DOHH2 (cell line): ENCODE measurements at regions not wholly inside any gene's neighbourhood (a gene's known extent, or its start where the extent isn't known, plus 50 kb on each side); places are given as distances from the start of the nearest gene placed in this dataset.

ENCODE experiments used
- H3F3A ChIP-seq: fragments of 200-600 bp; sonication (generic), shearing (Covaris generic); 2 replicates; pipeline ENCODE4 v1.6.0; 2016; ENCODE audit warnings: antibody characterized with exemption, mild to moderate bottlenecking; ENCODE audit not compliant: control insufficient read depth, insufficient read depth
- H3K27ac ChIP-seq: fragments of 200-600 bp; sonication (generic); 2 replicates; pipeline ENCODE4 v1.5.1; 2014; ENCODE audit warnings: low read depth, mild to moderate bottlenecking, low read length, moderate library complexity
- H3K27me3 ChIP-seq: fragments of 200-600 bp; sonication (generic); 2 replicates; pipeline ENCODE4 v1.6.1; 2014; ENCODE audit warnings: mild to moderate bottlenecking, low read length, mixed read lengths; ENCODE audit not compliant: control insufficient read depth
- H3K36me3 ChIP-seq: fragments of 200-600 bp; sonication (generic); 2 replicates; pipeline ENCODE4 v1.6.1; 2014; ENCODE audit warnings: mild to moderate bottlenecking, low read length, moderate library complexity, mixed read lengths; ENCODE audit not compliant: control insufficient read depth
- H3K4me1 ChIP-seq: fragments of 200-600 bp; sonication (generic); 2 replicates; pipeline ENCODE4 v1.6.1; 2014; ENCODE audit warnings: mild to moderate bottlenecking, low read length, mixed read lengths; ENCODE audit not compliant: control insufficient read depth
- H3K4me2 ChIP-seq: fragments of 200-600 bp; sonication (generic); 2 replicates; pipeline ENCODE4 v1.6.0; 2014; ENCODE audit warnings: mild to moderate bottlenecking, low read length, moderate library complexity
- H3K4me3 ChIP-seq: fragments of 200-600 bp; sonication (generic); 2 replicates; pipeline ENCODE4 v1.5.1; 2014; ENCODE audit warnings: mild to moderate bottlenecking, low read length, mixed read lengths
- H3K79me2 ChIP-seq: fragments of 200-600 bp; sonication (generic); 2 replicates; pipeline ENCODE4 v1.6.1; 2014; ENCODE audit warnings: mild to moderate bottlenecking, low read length, mixed read lengths; ENCODE audit not compliant: control insufficient read depth
- H3K9me2 ChIP-seq: fragments of 200-600 bp; sonication (generic); replicated peaks from 2 replicates; pipeline ENCODE4 v1.6.1; 2014; ENCODE audit warnings: mild to moderate bottlenecking, low read length, mixed read lengths; ENCODE audit not compliant: control insufficient read depth
- H3K9me3 ChIP-seq: fragments of 200-600 bp; sonication (generic); 2 replicates; pipeline ENCODE4 v1.6.1; 2014; ENCODE audit warnings: antibody characterized with exemption, low read length, mixed read lengths; ENCODE audit not compliant: control insufficient read depth, insufficient read depth
- H4K20me1 ChIP-seq: fragments of 200-600 bp; sonication (generic); 2 replicates; pipeline ENCODE4 v1.6.0; 2014; ENCODE audit warnings: low read depth, mild to moderate bottlenecking, antibody characterized with exemption, low read length, moderate library complexity; ENCODE audit not compliant: control insufficient read depth, insufficient read depth
- CTCF ChIP-seq: fragments of 200-600 bp; sonication (generic); IDR thresholded peaks from one replicate; pipeline ENCODE4 v1.5.1; 2014; ENCODE audit warnings: antibody characterized with exemption, mild to moderate bottlenecking, low read depth, low read length; ENCODE audit not compliant: poor library complexity, severe bottlenecking
- EZH2phosphoT487 ChIP-seq: fragments of 200-600 bp; sonication (generic); IDR thresholded peaks from 2 replicates; pipeline ENCODE4 v1.6.1; 2017; ENCODE audit warnings: borderline replicate concordance, mild to moderate bottlenecking, antibody characterized with exemption, low read length, moderate library complexity, mixed read lengths

GRCh38 chr16:86781046-86781445, 202.7 kb downstream of the FOXL1 start:
- H4K20me1 ChIP-seq: no peaks in the 10 kb centered on the region
- no peaks in the 10 kb centered on the region for H3K4me1 ChIP-seq
- H3K4me3 ChIP-seq: no peak overlapping the region
- H3K4me2 ChIP-seq: no peak overlapping the region
- H3K27me3 ChIP-seq: no peaks in the 10 kb centered on the region
- H3K9me2 ChIP-seq: no peaks in the 10 kb centered on the region
- H3K79me2 ChIP-seq: no peaks in the 10 kb centered on the region
- H3K9me3 ChIP-seq: no peaks in the 10 kb centered on the region
- no peak overlapping the region for H3K27ac ChIP-seq
- H3F3A ChIP-seq: no peaks in the 10 kb centered on the region
- TF ChIP-seq CTCF (no peak), EZH2phosphoT487 (no peak)
- H3K36me3 ChIP-seq: no peaks in the 10 kb centered on the region

- Histone ChIP-seq H3K36me3 (no peaks in the 10 kb centered on the region), H3K4me2 (no peak overlapping the region), H3K9me3 (no peaks in the 10 kb centered on the region), H3K27me3 (no peaks in the 10 kb centered on the region), H3K4me1 (no peaks in the 10 kb centered on the region), H3K9me2 (no peaks in the 10 kb centered on the region), H3K79me2 (no peaks in the 10 kb centered on the region), H3F3A (no peaks in the 10 kb centered on the region), H4K20me1 (peaks cover 4% of the 10 kb centered on the region; the same call in 1 of the 2 replicates), H3K27ac (no peak overlapping the region), H3K4me3 (no peak overlapping the region)
- TF ChIP-seq EZH2phosphoT487: no peak
- TF ChIP-seq CTCF: no peak
These were observed 205.6 kb downstream of the FOXL1 start for GRCh38 chr16:86783636-86784626.

- TF ChIP-seq CTCF: no peak
- TF ChIP-seq EZH2phosphoT487: no peak
- H3K4me1 ChIP-seq: no peaks in the 10 kb centered on the region
- no peak overlapping the region for H3K4me2 ChIP-seq
- peaks cover 4% of the 10 kb centered on the region; the same call in 1 of the 2 replicates for H4K20me1 ChIP-seq
- no peaks in the 10 kb centered on the region for H3K79me2 ChIP-seq
- no peaks in the 10 kb centered on the region for H3F3A ChIP-seq
- H3K36me3 ChIP-seq: no peaks in the 10 kb centered on the region
- no peaks in the 10 kb centered on the region for H3K9me3 ChIP-seq
- H3K9me2 ChIP-seq: no peaks in the 10 kb centered on the region
- no peak overlapping the region for H3K27ac ChIP-seq
- H3K27me3 ChIP-seq: no peaks in the 10 kb centered on the region
- no peak overlapping the region for H3K4me3 ChIP-seq
These were observed 208.0 kb downstream of the FOXL1 start for GRCh38 chr16:86786338-86786737.
